IMR-90 (cell line): ENCODE measurements at regions not wholly inside any gene's neighbourhood (a gene's known extent, or its start where the extent isn't known, plus 50 kb on each side); places are given as distances from the start of the nearest gene placed in this dataset.

ENCODE experiments used
- ATAC-seq: fragments of 200-7000 bp; cut with Tn5 transposase; 2 replicates; pipeline ENCODE4 v1.9.1; 2020; ENCODE audit warnings: low read depth, mild to moderate bottlenecking, moderate library complexity
- BruUV-seq: library from RNA; stranded (reverse); fragments of 400-500 nt; replicated peaks from 2 replicates; lab custom pipeline; 2021; lab: Mats Ljungman, UMichigan
- CTCF ChIA-PET: fragments of 300-600 bp; formaldehyde crosslinking; extraction: SDS; loops from one replicate; lab custom pipeline; 2021; ENCODE audit warnings: antibody characterized with exemption; lab: Yijun Ruan, JAX
- POLR2A ChIA-PET: fragments of 300-600 bp; sonication (Branson Sonifier 250); formaldehyde crosslinking; loops from one replicate; lab custom pipeline; 2022; ENCODE audit warnings: antibody characterized with exemption; ENCODE audit not compliant: unreplicated experiment; lab: Charles Lee
- DNase-seq: peaks from one replicate; pipeline ENCODE4 v3.0.0; 2013
- H2AFZ ChIP-seq: replicated peaks from 2 replicates; pipeline ENCODE3; 2013; ENCODE audit warnings: low read length, mild to moderate bottlenecking; ENCODE audit not compliant: poor library complexity
- H2AK5ac ChIP-seq: 2 replicates; pipeline ENCODE4 v1.6.1; 2013; ENCODE audit warnings: low read depth, low read length, inconsistent platforms
- H2AK9ac ChIP-seq: replicated peaks from 2 replicates; pipeline ENCODE3; 2013; ENCODE audit warnings: mild to moderate bottlenecking, low read depth, low read length, moderate library complexity; ENCODE audit not compliant: poor library complexity
- H2BK120ac ChIP-seq: 2 replicates; pipeline ENCODE4 v1.6.1; 2013; ENCODE audit warnings: low read depth, low read length, inconsistent platforms
- H2BK15ac ChIP-seq: 3 replicates; pipeline ENCODE4 v1.6.1; 2013; ENCODE audit warnings: low read depth, low read length, inconsistent platforms
- H2BK20ac ChIP-seq: 2 replicates; pipeline ENCODE4 v1.6.1; 2013; ENCODE audit warnings: low read depth, mild to moderate bottlenecking, inconsistent platforms, low read length, moderate library complexity
- H2BK5ac ChIP-seq: 2 replicates; pipeline ENCODE4 v1.6.1; 2013; ENCODE audit warnings: mild to moderate bottlenecking, low read depth, low read length, inconsistent platforms; ENCODE audit not compliant: poor library complexity, severe bottlenecking
- H3K14ac ChIP-seq: replicated peaks from 2 replicates; pipeline ENCODE4 v1.6.1; 2013; ENCODE audit warnings: low read depth, low read length, inconsistent platforms
- H3K18ac ChIP-seq: 2 replicates; pipeline ENCODE4 v1.6.1; 2013; ENCODE audit warnings: low read depth, low read length, control low read depth
- H3K23ac ChIP-seq: 2 replicates; pipeline ENCODE4 v1.6.1; 2013; ENCODE audit warnings: low read depth, low read length, inconsistent platforms
- H3K27ac ChIP-seq: 2 replicates; pipeline ENCODE4 v1.5.1; 2013; ENCODE audit warnings: mild to moderate bottlenecking, control low read depth, low read length; ENCODE audit not compliant: insufficient read depth
- H3K27me3 ChIP-seq: 2 replicates; pipeline ENCODE4 v1.6.1; 2013; ENCODE audit warnings: low read length; ENCODE audit not compliant: control insufficient read depth, insufficient read depth
- H3K36me3 ChIP-seq: 2 replicates; pipeline ENCODE4 v1.6.1; 2013; ENCODE audit warnings: low read length, mixed read lengths; ENCODE audit not compliant: control insufficient read depth, insufficient read depth
- H3K4ac ChIP-seq: 2 replicates; pipeline ENCODE4 v1.6.1; 2013; ENCODE audit warnings: low read depth, low read length, inconsistent platforms
- H3K4me1 ChIP-seq: 2 replicates; pipeline ENCODE4 v1.6.1; 2013; ENCODE audit warnings: low read length, mixed read lengths; ENCODE audit not compliant: control insufficient read depth, insufficient read depth
- H3K4me2 ChIP-seq: 2 replicates; pipeline ENCODE4 v1.6.1; 2013; ENCODE audit warnings: low read depth, mild to moderate bottlenecking, control low read depth, low read length, moderate library complexity
- H3K4me3 ChIP-seq: 2 replicates; pipeline ENCODE4 v1.5.1; 2013; ENCODE audit warnings: low read depth, mild to moderate bottlenecking, control low read depth, low read length, moderate library complexity; ENCODE audit not compliant: insufficient read depth
- H3K56ac ChIP-seq: 2 replicates; pipeline ENCODE4 v1.6.1; 2013; ENCODE audit warnings: low read length, inconsistent platforms; ENCODE audit not compliant: insufficient read depth; ENCODE audit errors: extremely low read depth
- H3K79me1 ChIP-seq, 2 experiments: 2 replicates each; pipeline ENCODE4 v1.6.1; 2013; ENCODE audit warnings: low read length in 2 of 2, inconsistent platforms in 1 of 2, low read depth in 1 of 2
- H3K9ac ChIP-seq: 2 replicates; pipeline ENCODE4 v1.6.1; 2013; ENCODE audit warnings: low read depth, low read length, control low read depth
- H3K9me1 ChIP-seq: 2 replicates; pipeline ENCODE4 v1.6.1; 2013; ENCODE audit warnings: low read length, inconsistent platforms; ENCODE audit not compliant: insufficient read depth
- H3K9me3 ChIP-seq: 2 replicates; pipeline ENCODE4 v1.6.1; 2013; ENCODE audit warnings: low read length; ENCODE audit not compliant: control insufficient read depth, insufficient read depth
- H4K20me1 ChIP-seq: 2 replicates; pipeline ENCODE4 v1.6.1; 2013; ENCODE audit warnings: low read length, inconsistent platforms; ENCODE audit not compliant: insufficient read depth
- H4K5ac ChIP-seq: 2 replicates; pipeline ENCODE4 v1.6.1; 2013; ENCODE audit warnings: mild to moderate bottlenecking, low read depth, low read length, control low read depth
- H4K8ac ChIP-seq, 2 experiments: 2 replicates each; pipeline ENCODE4 v1.6.1; 2013; ENCODE audit warnings: low read depth in 2 of 2, low read length in 2 of 2, control low read depth in 1 of 2, inconsistent platforms in 1 of 2
- H4K91ac ChIP-seq: 2 replicates; pipeline ENCODE4 v1.6.1; 2013; ENCODE audit warnings: low read depth, low read length, inconsistent platforms; ENCODE audit not compliant: insufficient read depth
- BHLHE40 ChIP-seq: fragments of 150-350 bp; IDR thresholded peaks from 2 replicates; pipeline ENCODE4 v1.6.1; 2016; ENCODE audit warnings: mild to moderate bottlenecking, low read depth, low read length
- CEBPB ChIP-seq: IDR thresholded peaks from 2 replicates; pipeline ENCODE4 v1.6.1; 2012; ENCODE audit warnings: low read depth, low read length, improper control_type of control experiment
- CHD1 ChIP-seq: IDR thresholded peaks from 2 replicates; pipeline ENCODE4 v1.6.1; 2012; ENCODE audit warnings: low read depth, low read length, improper control_type of control experiment
- FOS ChIP-seq: fragments of 150-350 bp; IDR thresholded peaks from 2 replicates; pipeline ENCODE4 v1.6.1; 2016; ENCODE audit warnings: low read depth, low read length
- MAFK ChIP-seq: IDR thresholded peaks from 2 replicates; pipeline ENCODE4 v1.6.1; 2012; ENCODE audit warnings: low read depth, low read length, improper control_type of control experiment
- MAZ ChIP-seq: IDR thresholded peaks from 2 replicates; pipeline ENCODE4 v1.6.1; 2012; ENCODE audit warnings: low read depth, mild to moderate bottlenecking, low read length, improper control_type of control experiment, moderate library complexity, borderline replicate concordance
- MXI1 ChIP-seq: IDR thresholded peaks from 2 replicates; pipeline ENCODE4 v1.6.1; 2012; ENCODE audit warnings: low read depth, mild to moderate bottlenecking, low read length, moderate library complexity, borderline replicate concordance
- NFE2L2 ChIP-seq: fragments of 150-350 bp; IDR thresholded peaks from 2 replicates; pipeline ENCODE4 v1.6.1; 2016; ENCODE audit warnings: low read depth, mild to moderate bottlenecking, low read length
- POLR2A ChIP-seq: IDR thresholded peaks from 2 replicates; pipeline ENCODE4 v1.6.1; 2012; ENCODE audit warnings: mild to moderate bottlenecking, low read depth, low read length
- RAD21 ChIP-seq: IDR thresholded peaks from 2 replicates; pipeline ENCODE4 v1.6.1; 2012; ENCODE audit warnings: low read length, improper control_type of control experiment
- RCOR1 ChIP-seq: IDR thresholded peaks from 2 replicates; pipeline ENCODE4 v1.6.1; 2012; ENCODE audit warnings: mild to moderate bottlenecking, low read length, improper control_type of control experiment; ENCODE audit not compliant: insufficient replicate concordance
- RFX5 ChIP-seq: IDR thresholded peaks from 2 replicates; pipeline ENCODE4 v1.8.0; 2012; ENCODE audit warnings: low read depth, mild to moderate bottlenecking, low read length, moderate library complexity
- SMC3 ChIP-seq: fragments of 150-350 bp; IDR thresholded peaks from 2 replicates; pipeline ENCODE4 v1.6.1; 2016; ENCODE audit warnings: low read depth, mild to moderate bottlenecking, antibody characterized with exemption, low read length, moderate library complexity
- WGBS, 2 experiments: methylation state at CpG; one replicate each; pipeline versions ENCODE4 v1.1.5 to v1.1.7; 2013; ENCODE audit warnings: missing lambda C conversion rate in 2 of 2; ENCODE audit not compliant: insufficient read length in 1 of 2; ENCODE audit errors: extremely low coverage in 2 of 2; 5-methylcytosine and 5-hydroxymethylcytosine counted together
- dilution Hi-C: fragments of 300-500 bp; cut with HindIII; formaldehyde crosslinking; loops from one replicate; pipeline ENCODE4 v1.14.3; 2018; ENCODE audit warnings: low sequenced_read_pairs; ENCODE audit not compliant: unreplicated experiment
- in situ Hi-C: fragments of 300-500 bp; cut with MboI; formaldehyde crosslinking; loops from 3 replicates; pipeline ENCODE4 v1.14.3; 2019; ENCODE audit warnings: low sequenced_read_pairs, inconsistent platforms, mixed read lengths
- intact Hi-C: fragments of 100-400 bp; cut with micrococcal nuclease; formaldehyde crosslinking; loops from 2 replicates; pipeline ENCODE4 v1.10.0; 2022
- TF ChIP-seq, protein P1 (sequence below): conservative IDR thresholded peaks from 2 replicates; pipeline ENCODE4 v1.5.1; 2012; ENCODE audit warnings: mild to moderate bottlenecking, low read depth, low read length, improper control_type of control experiment
- TF ChIP-seq, protein P2 (sequence below): fragments of 150-350 bp; IDR thresholded peaks from 2 replicates; pipeline ENCODE4 v1.6.1; 2017; ENCODE audit warnings: mild to moderate bottlenecking, antibody characterized with exemption, low read length, low read depth
- TF ChIP-seq, protein P3 (sequence below): fragments of 150-350 bp; IDR thresholded peaks from 2 replicates; pipeline ENCODE4 v1.6.1; 2016; ENCODE audit warnings: low read depth, mild to moderate bottlenecking, low read length, moderate library complexity, borderline replicate concordance

GRCh38 chr10:7501157-7501556 is 90.3 kb upstream of the SFMBT2 start:
- intact Hi-C loops = no loop called here
- no TSS peak for BruUV-seq

More at GRCh38 chr10:7501157-7501556, 90.3 kb upstream of the SFMBT2 start:
- H3K27me3 ChIP-seq = no peaks in the 10 kb centered on the region
- H3K27ac ChIP-seq = no peak overlapping the region
- H3K9me1 ChIP-seq = no peaks in the 10 kb centered on the region
- 66% methylated on average over 5 of the region's 12 CpGs; no CpG with 5 or more reads in 1 of the 2 experiments for WGBS, 2 experiments
- no peak overlapping the region for H2AK9ac ChIP-seq
- no peak overlapping the region for H3K18ac ChIP-seq
- ChIA-PET CTCF (no interaction called here), POLR2A (no interaction called here)
- in situ Hi-C loops (no loop called here), dilution Hi-C loops (no loop called here)
- no peaks in the 10 kb centered on the region for H3K36me3 ChIP-seq
- ATAC-seq (no peak), DNase-seq (no peak)
- no peak overlapping the region for H4K8ac ChIP-seq
- TF ChIP-seq, protein P1, sequence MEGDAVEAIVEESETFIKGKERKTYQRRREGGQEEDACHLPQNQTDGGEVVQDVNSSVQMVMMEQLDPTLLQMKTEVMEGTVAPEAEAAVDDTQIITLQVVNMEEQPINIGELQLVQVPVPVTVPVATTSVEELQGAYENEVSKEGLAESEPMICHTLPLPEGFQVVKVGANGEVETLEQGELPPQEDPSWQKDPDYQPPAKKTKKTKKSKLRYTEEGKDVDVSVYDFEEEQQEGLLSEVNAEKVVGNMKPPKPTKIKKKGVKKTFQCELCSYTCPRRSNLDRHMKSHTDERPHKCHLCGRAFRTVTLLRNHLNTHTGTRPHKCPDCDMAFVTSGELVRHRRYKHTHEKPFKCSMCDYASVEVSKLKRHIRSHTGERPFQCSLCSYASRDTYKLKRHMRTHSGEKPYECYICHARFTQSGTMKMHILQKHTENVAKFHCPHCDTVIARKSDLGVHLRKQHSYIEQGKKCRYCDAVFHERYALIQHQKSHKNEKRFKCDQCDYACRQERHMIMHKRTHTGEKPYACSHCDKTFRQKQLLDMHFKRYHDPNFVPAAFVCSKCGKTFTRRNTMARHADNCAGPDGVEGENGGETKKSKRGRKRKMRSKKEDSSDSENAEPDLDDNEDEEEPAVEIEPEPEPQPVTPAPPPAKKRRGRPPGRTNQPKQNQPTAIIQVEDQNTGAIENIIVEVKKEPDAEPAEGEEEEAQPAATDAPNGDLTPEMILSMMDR = no peak
- no peak for TF ChIP-seq FOS
- no peak for TF ChIP-seq MXI1
- no peak for TF ChIP-seq NFE2L2
- TF ChIP-seq RAD21 = no peak
- TF ChIP-seq CEBPB = no peak
- TF ChIP-seq, protein P2, sequence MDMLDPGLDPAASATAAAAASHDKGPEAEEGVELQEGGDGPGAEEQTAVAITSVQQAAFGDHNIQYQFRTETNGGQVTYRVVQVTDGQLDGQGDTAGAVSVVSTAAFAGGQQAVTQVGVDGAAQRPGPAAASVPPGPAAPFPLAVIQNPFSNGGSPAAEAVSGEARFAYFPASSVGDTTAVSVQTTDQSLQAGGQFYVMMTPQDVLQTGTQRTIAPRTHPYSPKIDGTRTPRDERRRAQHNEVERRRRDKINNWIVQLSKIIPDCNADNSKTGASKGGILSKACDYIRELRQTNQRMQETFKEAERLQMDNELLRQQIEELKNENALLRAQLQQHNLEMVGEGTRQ = no peak
- no peak for TF ChIP-seq RFX5
- no peak for TF ChIP-seq RCOR1
- TF ChIP-seq MAZ = no peak
- TF ChIP-seq CHD1 = no peak
- no peak for TF ChIP-seq SMC3
- TF ChIP-seq BHLHE40 = no peak
- TF ChIP-seq MAFK = no peak
- TF ChIP-seq, protein P3, sequence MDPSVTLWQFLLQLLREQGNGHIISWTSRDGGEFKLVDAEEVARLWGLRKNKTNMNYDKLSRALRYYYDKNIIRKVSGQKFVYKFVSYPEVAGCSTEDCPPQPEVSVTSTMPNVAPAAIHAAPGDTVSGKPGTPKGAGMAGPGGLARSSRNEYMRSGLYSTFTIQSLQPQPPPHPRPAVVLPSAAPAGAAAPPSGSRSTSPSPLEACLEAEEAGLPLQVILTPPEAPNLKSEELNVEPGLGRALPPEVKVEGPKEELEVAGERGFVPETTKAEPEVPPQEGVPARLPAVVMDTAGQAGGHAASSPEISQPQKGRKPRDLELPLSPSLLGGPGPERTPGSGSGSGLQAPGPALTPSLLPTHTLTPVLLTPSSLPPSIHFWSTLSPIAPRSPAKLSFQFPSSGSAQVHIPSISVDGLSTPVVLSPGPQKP = no peak
- TF ChIP-seq POLR2A = no peak
- no peaks in the 10 kb centered on the region for H4K20me1 ChIP-seq
- H3K23ac ChIP-seq = no peak overlapping the region
- H3K9ac ChIP-seq = no peak overlapping the region
- H3K9me3 ChIP-seq = no peaks in the 10 kb centered on the region; the same call in 1 of the 2 replicates
- H3K4me2 ChIP-seq = no peak overlapping the region
- H2BK20ac ChIP-seq = no peak overlapping the region
- no peak overlapping the region for H2BK15ac ChIP-seq
- H3K4ac ChIP-seq = no peak overlapping the region
- H3K4me3 ChIP-seq = no peak overlapping the region
- H2BK5ac ChIP-seq = no peak overlapping the region
- no peak overlapping the region for H4K5ac ChIP-seq
- H3K56ac ChIP-seq = no peak overlapping the region
- no peaks in the 10 kb centered on the region for H3K4me1 ChIP-seq
- H2BK120ac ChIP-seq = no peak overlapping the region
- H4K91ac ChIP-seq = no peak overlapping the region
- no peak overlapping the region for H3K14ac ChIP-seq
- H3K79me1 ChIP-seq = no peaks in the 10 kb centered on the region
- no peak overlapping the region for H2AK5ac ChIP-seq
- H2AFZ ChIP-seq = no peak overlapping the region
